MCF 10A (cell line): ENCODE measurements at regions not wholly inside any gene's neighbourhood (a gene's known extent, or its start where the extent isn't known, plus 50 kb on each side); places are given as distances from the start of the nearest gene placed in this dataset.

Experiments
- BruUV-seq: library from RNA; stranded (reverse); fragments of 400-500 nt; replicated peaks from 2 replicates; lab custom pipeline; 2021; lab: Mats Ljungman, UMichigan
- CTCF ChIA-PET: fragments of 300-600 bp; sonication (Branson Sonifier 250); formaldehyde crosslinking; extraction: SDS; loops from one replicate; lab custom pipeline; 2021; ENCODE audit warnings: antibody characterized with exemption, inconsistent platforms; lab: Yijun Ruan, JAX
- POLR2A ChIA-PET: fragments of 300-600, 350-650 bp; sonication (Branson Sonifier 250); formaldehyde crosslinking; extraction: SDS; loops from one replicate; lab custom pipeline; 2020; ENCODE audit warnings: antibody characterized with exemption, inconsistent platforms; lab: Yijun Ruan, JAX
- DNase-seq: peaks from one replicate; pipeline ENCODE4 v3.0.0-alpha.2; 2018; ENCODE audit not compliant: unreplicated experiment
- H3K27ac Mint-ChIP-seq: one replicate; pipeline ENCODE4 v1.8.0; 2022; ENCODE audit warnings: mild to moderate bottlenecking, low read depth, mixed read lengths; ENCODE audit not compliant: unreplicated experiment
- H3K27me3 Mint-ChIP-seq: one replicate; pipeline ENCODE4 v1.8.0; 2022; ENCODE audit warnings: mixed read lengths; ENCODE audit not compliant: insufficient read depth, unreplicated experiment
- H3K36me3 Mint-ChIP-seq: one replicate; pipeline ENCODE4 v1.8.0; 2022; ENCODE audit warnings: mild to moderate bottlenecking, moderate library complexity, mixed read lengths; ENCODE audit not compliant: insufficient read depth, unreplicated experiment
- H3K4me1 Mint-ChIP-seq: one replicate; pipeline ENCODE4 v1.8.0; 2022; ENCODE audit warnings: mixed read lengths; ENCODE audit not compliant: insufficient read depth, unreplicated experiment
- H3K4me3 Mint-ChIP-seq: one replicate; pipeline ENCODE4 v1.8.0; 2022; ENCODE audit warnings: mild to moderate bottlenecking, moderate library complexity, mixed read lengths; ENCODE audit not compliant: unreplicated experiment
- H3K9me3 Mint-ChIP-seq: one replicate; pipeline ENCODE4 v1.8.0; 2022; ENCODE audit warnings: mixed read lengths; ENCODE audit not compliant: unreplicated experiment
- CTCF ChIP-seq: fragments of 200-600 bp; IDR thresholded peaks from one replicate; pipeline ENCODE4 v1.8.0; 2022; ENCODE audit warnings: antibody characterized with exemption, mild to moderate bottlenecking; ENCODE audit not compliant: unreplicated experiment
- intact Hi-C: fragments of 100-400 bp; cut with micrococcal nuclease; formaldehyde crosslinking; loops from 2 replicates; pipeline ENCODE4 v1.14.1; 2022

DNA sequence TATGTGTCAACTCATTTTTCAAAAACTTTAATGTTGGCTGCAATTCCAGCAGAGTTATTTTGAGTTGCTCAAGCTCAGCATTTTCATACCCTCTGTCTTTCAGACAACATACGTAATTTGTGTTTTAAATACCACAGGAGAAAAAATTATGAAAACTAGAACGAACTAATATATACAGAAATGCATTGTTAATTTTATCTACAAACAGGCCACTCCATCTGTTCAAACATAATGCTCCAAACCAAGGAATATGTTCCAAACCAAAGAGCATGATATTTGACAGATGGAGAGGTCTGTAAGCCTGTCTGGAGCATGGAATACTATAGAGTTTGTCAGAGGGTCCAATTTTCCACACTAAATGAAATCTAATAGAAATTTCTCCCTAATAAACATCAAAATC is 536.2 kb upstream of the FSIP2 start:
- H3K36me3 Mint-ChIP-seq, result no peaks in the 10 kb centered on the region
- H3K4me1 Mint-ChIP-seq, result no peaks in the 10 kb centered on the region
- H3K27me3 Mint-ChIP-seq, result no peaks in the 10 kb centered on the region
- no peak overlapping the region for H3K27ac Mint-ChIP-seq
- no TSS peak for BruUV-seq
- intact Hi-C loops, result no loop called here
- ChIA-PET POLR2A (no interaction called here), CTCF (interaction anchor here (0.7 kb wide), 1 partner anchor 81 kb away, joined by 3 read pairs; no protein-coding TSS in a partner anchor)
- H3K9me3 Mint-ChIP-seq, result no peaks in the 10 kb centered on the region
- no peak overlapping the region for H3K4me3 Mint-ChIP-seq
- DNase-seq, result no peak
- no peak for TF ChIP-seq CTCF

DNA sequence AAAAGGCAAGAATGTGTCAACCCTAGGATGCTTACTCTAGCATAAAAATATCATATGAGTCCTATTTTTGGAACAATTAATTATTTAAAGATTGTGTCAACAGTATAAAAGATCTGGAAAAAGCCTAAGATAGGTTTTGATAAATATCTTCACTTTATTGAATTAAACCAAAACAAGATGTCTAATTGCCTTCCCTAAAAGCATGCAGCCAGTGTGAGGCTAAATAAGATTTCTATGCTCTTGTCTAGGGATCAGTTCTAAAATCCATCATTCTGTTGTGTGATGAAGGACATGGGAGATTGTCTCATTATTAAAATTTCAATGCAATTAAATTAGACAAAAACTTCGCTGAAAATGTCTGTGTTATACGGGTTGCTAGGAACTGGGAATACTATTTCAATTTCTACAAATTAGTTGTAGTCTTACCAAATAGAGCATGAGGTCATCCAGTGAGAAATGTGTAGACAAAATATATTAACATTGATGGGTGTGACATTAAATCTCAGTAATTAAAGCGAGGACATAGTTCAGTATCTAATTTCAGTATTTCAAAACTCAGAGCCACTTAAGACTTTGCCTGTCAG is 535.6 kb upstream of the FSIP2 start:
- Mint-ChIP-seq H3K27me3 (no peaks in the 10 kb centered on the region), H3K4me1 (no peaks in the 10 kb centered on the region), H3K4me3 (no peak overlapping the region), H3K27ac (no peak overlapping the region), H3K9me3 (no peaks in the 10 kb centered on the region), H3K36me3 (no peaks in the 10 kb centered on the region)
- no peak for TF ChIP-seq CTCF
- no TSS peak for BruUV-seq
- intact Hi-C loops, result no loop called here
- CTCF ChIA-PET, result no interaction called here
- POLR2A ChIA-PET, result no interaction called here
- no peak for DNase-seq

DNA sequence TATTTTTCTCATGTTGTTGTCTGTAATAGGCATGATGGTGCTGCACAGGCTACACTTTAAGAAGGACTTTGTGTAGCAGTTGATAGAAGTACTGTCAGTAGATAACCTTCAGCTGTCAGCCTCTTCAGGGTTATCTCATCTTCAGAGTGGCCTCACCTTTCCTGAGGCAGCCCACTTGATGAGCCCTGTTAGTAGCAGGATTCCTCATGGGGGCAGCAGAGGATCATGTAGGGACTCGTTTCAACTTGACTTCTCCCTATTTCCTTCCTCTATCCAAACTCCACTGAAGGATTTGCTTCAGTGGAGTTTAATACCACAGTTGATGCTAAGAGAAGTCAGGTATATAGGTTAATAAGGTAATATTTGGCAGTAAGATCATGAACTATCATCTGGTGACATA is 530.3 kb upstream of the FSIP2 start:
- Mint-ChIP-seq H3K4me1 (no peaks in the 10 kb centered on the region), H3K4me3 (no peak overlapping the region), H3K36me3 (no peaks in the 10 kb centered on the region), H3K27me3 (no peaks in the 10 kb centered on the region), H3K9me3 (no peaks in the 10 kb centered on the region), H3K27ac (no peak overlapping the region)
- intact Hi-C loops, result loop anchor here (1.0 to 5.0 kb wide), 3 partner anchors 74 to 1249 kb away; no protein-coding TSS in a partner anchor
- no TSS peak for BruUV-seq
- peak; percentile 50 for TF ChIP-seq CTCF
- POLR2A ChIA-PET, result interaction anchor here (0.6 kb wide), 1 partner anchor 19 kb away, joined by 4 read pairs; no protein-coding TSS in a partner anchor
- peak; percentile 73 for DNase-seq
- CTCF ChIA-PET, result interaction anchor here (0.6 to 1.5 kb wide), 9 partner anchors 15 to 1250 kb away, joined by 3 to 5 read pairs (median 4); no protein-coding TSS in a partner anchor

DNA sequence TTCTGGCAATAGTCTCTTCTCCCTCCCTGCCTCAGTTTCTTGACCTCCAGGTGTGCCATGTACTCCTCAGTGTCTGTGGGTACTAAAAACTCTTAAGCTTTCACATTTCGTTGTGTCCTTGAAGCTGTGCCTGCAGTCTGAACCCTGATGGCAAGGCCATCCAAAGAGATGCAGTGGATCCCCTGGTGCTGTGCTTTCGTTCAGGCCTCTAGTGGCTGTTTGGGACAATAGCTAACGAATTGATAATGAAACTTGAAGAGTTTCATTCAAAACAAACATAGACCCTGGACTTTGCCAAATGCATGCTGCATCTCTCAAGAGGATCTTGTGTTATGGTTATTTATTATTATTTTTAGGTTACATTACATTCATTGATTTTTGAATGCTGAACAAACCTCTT is 523.1 kb upstream of the FSIP2 start:
- no peak overlapping the region for H3K4me3 Mint-ChIP-seq
- DNase-seq, result no peak
- no peaks in the 10 kb centered on the region for H3K27me3 Mint-ChIP-seq
- ChIA-PET POLR2A (no interaction called here), CTCF (no interaction called here)
- intact Hi-C loops, result no loop called here
- peaks cover 7% of the 10 kb centered on the region for H3K9me3 Mint-ChIP-seq
- peaks cover 4% of the 10 kb centered on the region for H3K4me1 Mint-ChIP-seq
- no TSS peak for BruUV-seq
- TF ChIP-seq CTCF, result no peak
- H3K36me3 Mint-ChIP-seq, result no peaks in the 10 kb centered on the region
- no peak overlapping the region for H3K27ac Mint-ChIP-seq
